Endothelial cell (in vitro differentiated cells): ENCODE measurements at regions not wholly inside any gene's neighbourhood (a gene's known extent, or its start where the extent isn't known, plus 50 kb on each side); places are given as distances from the start of the nearest gene placed in this dataset.

Experiments
- DNase-seq: peaks from one replicate; pipeline ENCODE4 v3.0.0; 2021; ENCODE audit warnings: low spot score
- H3K27ac Mint-ChIP-seq: one replicate; pipeline ENCODE4 v1.8.0; 2021; ENCODE audit warnings: mixed read lengths, inconsistent platforms; ENCODE audit not compliant: unreplicated experiment
- H3K27me3 Mint-ChIP-seq: one replicate; pipeline ENCODE4 v1.8.0; 2021; ENCODE audit warnings: mild to moderate bottlenecking, moderate library complexity, mixed read lengths, inconsistent platforms; ENCODE audit not compliant: unreplicated experiment
- H3K36me3 Mint-ChIP-seq: one replicate; pipeline ENCODE4 v1.8.0; 2021; ENCODE audit warnings: mild to moderate bottlenecking, low read depth, mixed read lengths, inconsistent platforms; ENCODE audit not compliant: unreplicated experiment
- H3K4me1 Mint-ChIP-seq: one replicate; pipeline ENCODE4 v1.8.0; 2021; ENCODE audit warnings: mild to moderate bottlenecking, mixed read lengths, inconsistent platforms; ENCODE audit not compliant: unreplicated experiment
- H3K4me3 Mint-ChIP-seq: one replicate; pipeline ENCODE4 v1.8.0; 2021; ENCODE audit warnings: mild to moderate bottlenecking, mixed read lengths, inconsistent platforms; ENCODE audit not compliant: unreplicated experiment
- H3K9me3 Mint-ChIP-seq: one replicate; pipeline ENCODE4 v1.8.0; 2021; ENCODE audit warnings: mixed read lengths, inconsistent platforms; ENCODE audit not compliant: unreplicated experiment
- CTCF ChIP-seq: fragments of 200-600 bp; sonication (generic); IDR thresholded peaks from one replicate; pipeline ENCODE4 v1.5.0; 2021; ENCODE audit warnings: antibody characterized with exemption; ENCODE audit not compliant: unreplicated experiment

DNA sequence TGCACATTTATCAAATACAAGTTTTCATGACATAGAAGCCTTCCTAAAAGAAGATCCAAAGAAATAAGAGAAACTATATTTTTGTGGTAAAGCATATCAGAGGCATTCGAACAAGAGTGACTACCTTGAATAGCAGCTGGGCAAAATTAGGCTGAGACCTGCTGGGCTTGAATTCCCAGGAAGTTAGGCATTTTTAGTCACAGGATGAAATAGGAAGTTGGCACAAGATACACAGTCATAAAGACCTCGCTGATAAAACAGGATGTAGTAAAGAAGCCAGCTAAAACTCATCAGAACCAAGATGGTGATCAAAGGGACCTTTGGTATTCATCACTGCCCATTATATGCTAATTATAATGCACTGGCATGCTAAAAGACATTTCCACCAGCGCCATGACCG is 1302.3 kb upstream of the NRXN1 start:
- peaks cover 13% of the 10 kb centered on the region for H3K4me1 Mint-ChIP-seq
- H3K27ac Mint-ChIP-seq = no peak overlapping the region
- no peaks in the 10 kb centered on the region for H3K9me3 Mint-ChIP-seq
- peaks cover 3% of the 10 kb centered on the region for H3K27me3 Mint-ChIP-seq
- DNase-seq = no peak
- no peak overlapping the region for H3K4me3 Mint-ChIP-seq
- TF ChIP-seq CTCF = no peak
- H3K36me3 Mint-ChIP-seq = no peaks in the 10 kb centered on the region

- no peaks in the 10 kb centered on the region for H3K9me3 Mint-ChIP-seq
- no peak overlapping the region for H3K4me3 Mint-ChIP-seq
- no peak for TF ChIP-seq CTCF
- peaks cover 3% of the 10 kb centered on the region for H3K27me3 Mint-ChIP-seq
- DNase-seq = no peak
- no peaks in the 10 kb centered on the region for H3K36me3 Mint-ChIP-seq
- no peak overlapping the region for H3K27ac Mint-ChIP-seq
- no peaks in the 10 kb centered on the region for H3K4me1 Mint-ChIP-seq
Measured at GRCh38 chr2:52327641-52328040, 1295.7 kb upstream of the NRXN1 start.

DNA sequence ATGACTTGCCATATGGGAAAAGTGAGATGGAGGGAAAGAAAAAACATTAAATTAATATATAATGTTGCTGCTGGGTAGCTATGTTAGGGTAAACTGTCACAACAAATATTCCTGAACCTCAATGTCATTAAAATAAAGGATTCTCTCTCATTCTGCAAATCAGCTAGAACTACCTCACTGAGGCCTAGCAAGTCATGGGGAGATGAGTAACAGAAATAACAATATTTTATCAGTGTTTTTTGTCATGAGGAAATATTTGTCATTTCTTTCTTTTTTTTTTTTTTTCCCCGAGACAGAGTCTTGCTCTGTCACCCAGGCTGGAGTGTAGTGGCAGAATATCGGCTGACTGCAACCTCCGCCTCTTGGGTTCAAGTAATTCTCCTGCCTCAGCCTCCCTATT is 1282.3 kb upstream of the NRXN1 start:
- DNase-seq = no peak
- no peak for TF ChIP-seq CTCF
- no peak overlapping the region for H3K27ac Mint-ChIP-seq
- no peak overlapping the region for H3K4me3 Mint-ChIP-seq
- no peaks in the 10 kb centered on the region for H3K36me3 Mint-ChIP-seq
- no peaks in the 10 kb centered on the region for H3K9me3 Mint-ChIP-seq
- no peaks in the 10 kb centered on the region for H3K27me3 Mint-ChIP-seq
- no peaks in the 10 kb centered on the region for H3K4me1 Mint-ChIP-seq

GRCh38 chr2:52312486-52312885 is 1280.6 kb upstream of the NRXN1 start:
- H3K4me1 Mint-ChIP-seq = no peaks in the 10 kb centered on the region
- TF ChIP-seq CTCF = no peak

GRCh38 chr2:52311862-52312261 is 1279.9 kb upstream of the NRXN1 start:
- TF ChIP-seq CTCF = no peak
- no peak for DNase-seq
- no peak overlapping the region for H3K27ac Mint-ChIP-seq
- no peak overlapping the region for H3K4me3 Mint-ChIP-seq
- no peaks in the 10 kb centered on the region for H3K4me1 Mint-ChIP-seq
- no peaks in the 10 kb centered on the region for H3K27me3 Mint-ChIP-seq
- H3K36me3 Mint-ChIP-seq = no peaks in the 10 kb centered on the region
- no peaks in the 10 kb centered on the region for H3K9me3 Mint-ChIP-seq

More at GRCh38 chr2:52312486-52312885, 1280.6 kb upstream of the NRXN1 start:
- Mint-ChIP-seq H3K27ac (no peak overlapping the region), H3K9me3 (no peaks in the 10 kb centered on the region), H3K36me3 (no peaks in the 10 kb centered on the region), H3K4me3 (no peak overlapping the region), H3K27me3 (no peaks in the 10 kb centered on the region)
- DNase-seq = no peak
